ENCODE measurements at regions not wholly inside any gene's neighbourhood (a gene's known extent, or its start where the extent isn't known, plus 50 kb on each side); places are given as distances from the start of the nearest gene placed in this dataset.

- H3K36me3 ChIP-seq (ENCODE audit: low read length), result no peaks in the 10 kb centered on the region
- no peak overlapping the region for H3K9ac ChIP-seq (ENCODE audit: low read length)
- no peaks in the 10 kb centered on the region for H3K27me3 ChIP-seq (ENCODE audit: low read length)
- no peaks in the 10 kb centered on the region for H3K9me2 ChIP-seq (replicated peaks; ENCODE audit: insufficient read depth, low read length)
- no peak overlapping the region for H3K4me3 ChIP-seq (ENCODE audit: insufficient read depth, low read length, poor library complexity, severe bottlenecking)
- H2AFZ ChIP-seq (ENCODE audit: low read depth, low read length, severe bottlenecking), result no peak overlapping the region
- no peak overlapping the region for H3K4me2 ChIP-seq (ENCODE audit: low read depth, low read length, poor library complexity, severe bottlenecking)
- H3F3A ChIP-seq (ENCODE audit: insufficient read depth), result no peaks in the 10 kb centered on the region
- H3K27ac ChIP-seq (ENCODE audit: low read depth, low read length), result no peak overlapping the region
- H3K9me3 ChIP-seq (ENCODE audit: insufficient read depth, low read length), result peaks cover 17% of the 10 kb centered on the region
- no peaks in the 10 kb centered on the region for H4K20me1 ChIP-seq (ENCODE audit: low read depth, low read length)
- no peaks in the 10 kb centered on the region for H3K79me2 ChIP-seq (ENCODE audit: insufficient read depth, low read length)
- TF ChIP-seq EZH2phosphoT487 (conservative IDR thresholded peaks at IDR 0.05; ENCODE audit: low read length), result no peak
- TF ChIP-seq, protein P1, sequence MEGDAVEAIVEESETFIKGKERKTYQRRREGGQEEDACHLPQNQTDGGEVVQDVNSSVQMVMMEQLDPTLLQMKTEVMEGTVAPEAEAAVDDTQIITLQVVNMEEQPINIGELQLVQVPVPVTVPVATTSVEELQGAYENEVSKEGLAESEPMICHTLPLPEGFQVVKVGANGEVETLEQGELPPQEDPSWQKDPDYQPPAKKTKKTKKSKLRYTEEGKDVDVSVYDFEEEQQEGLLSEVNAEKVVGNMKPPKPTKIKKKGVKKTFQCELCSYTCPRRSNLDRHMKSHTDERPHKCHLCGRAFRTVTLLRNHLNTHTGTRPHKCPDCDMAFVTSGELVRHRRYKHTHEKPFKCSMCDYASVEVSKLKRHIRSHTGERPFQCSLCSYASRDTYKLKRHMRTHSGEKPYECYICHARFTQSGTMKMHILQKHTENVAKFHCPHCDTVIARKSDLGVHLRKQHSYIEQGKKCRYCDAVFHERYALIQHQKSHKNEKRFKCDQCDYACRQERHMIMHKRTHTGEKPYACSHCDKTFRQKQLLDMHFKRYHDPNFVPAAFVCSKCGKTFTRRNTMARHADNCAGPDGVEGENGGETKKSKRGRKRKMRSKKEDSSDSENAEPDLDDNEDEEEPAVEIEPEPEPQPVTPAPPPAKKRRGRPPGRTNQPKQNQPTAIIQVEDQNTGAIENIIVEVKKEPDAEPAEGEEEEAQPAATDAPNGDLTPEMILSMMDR (IDR thresholded peaks at IDR 0.05; ENCODE audit: insufficient read depth, low read length, poor library complexity, severe bottlenecking), result no peak
Measured at GRCh38 chr18:67302043-67302442, 214.5 kb downstream of the DSEL start.

GRCh38 chr18:67301592-67301991 is 214.9 kb downstream of the DSEL start:
- H3K36me3 ChIP-seq (ENCODE audit: low read length), result no peaks in the 10 kb centered on the region
- peaks cover 17% of the 10 kb centered on the region for H3K9me3 ChIP-seq (ENCODE audit: insufficient read depth, low read length)
- H3K9ac ChIP-seq (ENCODE audit: low read length), result no peak overlapping the region
- no peaks in the 10 kb centered on the region for H4K20me1 ChIP-seq (ENCODE audit: low read depth, low read length)
- H3K27me3 ChIP-seq (ENCODE audit: low read length), result no peaks in the 10 kb centered on the region
- TF ChIP-seq, protein P1 (IDR thresholded peaks at IDR 0.05; ENCODE audit: insufficient read depth, low read length, poor library complexity, severe bottlenecking), result no peak
- no peak for TF ChIP-seq EZH2phosphoT487 (conservative IDR thresholded peaks at IDR 0.05; ENCODE audit: low read length)
- H3K9me2 ChIP-seq (replicated peaks; ENCODE audit: insufficient read depth, low read length), result no peaks in the 10 kb centered on the region
- no peak overlapping the region for H3K4me2 ChIP-seq (ENCODE audit: low read depth, low read length, poor library complexity, severe bottlenecking)
- no peak overlapping the region for H3K27ac ChIP-seq (ENCODE audit: low read depth, low read length)
- H3K79me2 ChIP-seq (ENCODE audit: insufficient read depth, low read length), result no peaks in the 10 kb centered on the region
- no peak overlapping the region for H3K4me3 ChIP-seq (ENCODE audit: insufficient read depth, low read length, poor library complexity, severe bottlenecking)
- H3F3A ChIP-seq (ENCODE audit: insufficient read depth), result no peaks in the 10 kb centered on the region
- H2AFZ ChIP-seq (ENCODE audit: low read depth, low read length, severe bottlenecking), result no peak overlapping the region

- H2AFZ ChIP-seq (ENCODE audit: low read depth, low read length, severe bottlenecking), result no peak overlapping the region
- no peaks in the 10 kb centered on the region for H3K27me3 ChIP-seq (ENCODE audit: low read length)
- no peak overlapping the region for H3K9ac ChIP-seq (ENCODE audit: low read length)
- no peaks in the 10 kb centered on the region for H3K79me2 ChIP-seq (ENCODE audit: insufficient read depth, low read length)
- no peaks in the 10 kb centered on the region for H3K9me2 ChIP-seq (replicated peaks; ENCODE audit: insufficient read depth, low read length)
- no peaks in the 10 kb centered on the region for H3K36me3 ChIP-seq (ENCODE audit: low read length)
- H3K27ac ChIP-seq (ENCODE audit: low read depth, low read length), result no peak overlapping the region
- TF ChIP-seq, protein P1 (IDR thresholded peaks at IDR 0.05; ENCODE audit: insufficient read depth, low read length, poor library complexity, severe bottlenecking), result no peak
- H3K9me3 ChIP-seq (ENCODE audit: insufficient read depth, low read length), result peaks cover 17% of the 10 kb centered on the region
- no peaks in the 10 kb centered on the region for H4K20me1 ChIP-seq (ENCODE audit: low read depth, low read length)
- H3K4me3 ChIP-seq (ENCODE audit: insufficient read depth, low read length, poor library complexity, severe bottlenecking), result no peak overlapping the region
- no peaks in the 10 kb centered on the region for H3F3A ChIP-seq (ENCODE audit: insufficient read depth)
- H3K4me2 ChIP-seq (ENCODE audit: low read depth, low read length, poor library complexity, severe bottlenecking), result no peak overlapping the region
Measured at GRCh38 chr18:67300498-67300897, 216.0 kb downstream of the DSEL start.

DNA sequence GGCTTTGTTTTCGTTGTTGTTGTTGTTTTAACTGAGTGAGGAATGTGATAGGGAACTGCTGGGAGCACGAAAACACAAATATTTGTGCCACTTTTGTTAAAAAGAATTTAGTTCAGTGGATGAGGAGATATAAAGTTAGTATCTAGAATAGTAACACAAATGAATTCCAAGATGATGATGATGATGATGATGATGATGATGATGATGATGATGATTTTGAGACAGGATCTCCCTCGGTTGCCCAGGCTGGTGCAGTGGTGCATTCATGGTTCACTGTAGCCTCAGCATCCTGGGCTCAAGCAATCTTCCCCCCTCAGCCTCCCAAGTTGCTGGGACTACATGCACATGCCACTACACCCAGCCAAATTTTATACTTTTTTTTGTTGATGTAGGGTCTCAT is 223.7 kb downstream of the DSEL start:
- H3K36me3 ChIP-seq (ENCODE audit: low read length), result no peaks in the 10 kb centered on the region
- no peaks in the 10 kb centered on the region for H3F3A ChIP-seq (ENCODE audit: insufficient read depth)
- H3K9me2 ChIP-seq (replicated peaks; ENCODE audit: insufficient read depth, low read length), result no peaks in the 10 kb centered on the region
- H3K27me3 ChIP-seq (ENCODE audit: low read length), result no peaks in the 10 kb centered on the region
- no peak overlapping the region for H3K27ac ChIP-seq (ENCODE audit: low read depth, low read length)
- H3K79me2 ChIP-seq (ENCODE audit: insufficient read depth, low read length), result no peaks in the 10 kb centered on the region
- no peak overlapping the region for H3K4me2 ChIP-seq (ENCODE audit: low read depth, low read length, poor library complexity, severe bottlenecking)
- no peak overlapping the region for H3K9ac ChIP-seq (ENCODE audit: low read length)
- H2AFZ ChIP-seq (ENCODE audit: low read depth, low read length, severe bottlenecking), result no peak overlapping the region
- TF ChIP-seq, protein P1 (IDR thresholded peaks at IDR 0.05; ENCODE audit: insufficient read depth, low read length, poor library complexity, severe bottlenecking), result no peak
- no peak for TF ChIP-seq EZH2phosphoT487 (conservative IDR thresholded peaks at IDR 0.05; ENCODE audit: low read length)
- H3K4me3 ChIP-seq (ENCODE audit: insufficient read depth, low read length, poor library complexity, severe bottlenecking), result no peak overlapping the region
- H3K9me3 ChIP-seq (ENCODE audit: insufficient read depth, low read length), result no peaks in the 10 kb centered on the region; the same call in 1 of the 2 replicates
- no peaks in the 10 kb centered on the region for H4K20me1 ChIP-seq (ENCODE audit: low read depth, low read length)

All from SU-DHL-6 (cell line).